ENCODE measurements at regions not wholly inside any gene's neighbourhood (a gene's known extent, or its start where the extent isn't known, plus 50 kb on each side); places are given as distances from the start of the nearest gene placed in this dataset.

GRCh38 chr6:139567095-139567494, 192.6 kb upstream of the CITED2 start:
- no peak for TF ChIP-seq CTCF (IDR thresholded peaks at IDR 0.05; ENCODE audit: insufficient read depth, low read length, poor library complexity, severe bottlenecking)
- TF ChIP-seq EZH2phosphoT487 (conservative IDR thresholded peaks at IDR 0.05; ENCODE audit: low read length): no peak
